ENCODE measurements at regions not wholly inside any gene's neighbourhood (a gene's known extent, or its start where the extent isn't known, plus 50 kb on each side); places are given as distances from the start of the nearest gene placed in this dataset.
"Not testable (repeated sequence)": the region's sequence is repeated elsewhere in the genome, so short reads cannot be mapped to it uniquely, and the experiment has no call there.

GRCh38 chr3:72033666-72034428 lies 248.9 kb upstream of the PROK2 start:
- no peak for DNase-seq (ENCODE audit: low read depth in 4 of 4, low spot score in 3 of 4)

GRCh38 chr3:72032441-72033135 lies 247.6 kb upstream of the PROK2 start:
- no peak for DNase-seq (ENCODE audit: low read depth in 4 of 4, low spot score in 3 of 4)

DNA sequence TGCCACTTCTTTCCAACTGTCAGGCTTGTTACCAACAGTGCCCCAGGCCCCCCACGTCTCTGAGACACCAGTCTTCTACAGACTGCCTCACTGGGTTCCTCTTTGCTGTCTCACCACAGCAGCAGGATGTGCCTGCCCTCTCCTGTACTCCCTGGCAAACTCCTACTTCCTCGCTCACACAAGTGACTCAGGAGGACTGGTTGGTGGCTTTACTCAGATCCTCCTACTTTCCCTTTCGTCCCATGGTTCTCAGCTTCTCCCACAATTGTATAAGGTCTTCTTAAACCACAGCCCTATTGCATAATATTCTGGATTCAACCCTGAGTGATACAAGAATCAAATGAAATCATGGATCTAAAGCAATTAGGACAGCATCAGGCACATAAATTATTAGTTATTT lies 246.6 kb upstream of the PROK2 start:
- DNase-seq (ENCODE audit: low read depth in 4 of 4, low spot score in 3 of 4): no peak

- not testable (repeated sequence) for DNase-seq (ENCODE audit: low read depth in 4 of 4, low spot score in 3 of 4)
Measured at GRCh38 chr3:72030296-72030695, 245.3 kb upstream of the PROK2 start.

- DNase-seq (ENCODE audit: low read depth in 4 of 4, low spot score in 3 of 4): not testable (repeated sequence)
Measured at GRCh38 chr3:72028726-72029125, 243.8 kb upstream of the PROK2 start.

DNA sequence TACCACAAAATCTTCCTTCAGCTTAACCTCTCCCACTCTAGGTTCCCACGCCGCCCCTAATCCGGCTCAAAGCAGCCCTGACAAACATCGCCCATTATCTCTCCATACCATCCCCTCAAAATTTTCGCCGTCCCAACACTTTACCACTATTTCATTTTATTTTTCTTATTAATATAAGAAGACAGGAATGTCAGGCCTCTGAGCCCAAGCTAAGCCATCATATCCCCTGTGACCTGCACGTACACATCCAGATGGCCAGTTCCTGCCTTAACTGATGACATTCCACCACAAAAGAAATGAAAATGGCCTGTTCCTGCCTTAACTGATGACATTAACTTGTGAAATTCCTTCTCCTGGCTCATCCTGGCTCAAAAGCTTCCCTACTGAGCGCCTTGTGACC lies 243.4 kb upstream of the PROK2 start:
- not testable (repeated sequence) for DNase-seq (ENCODE audit: low read depth in 4 of 4, low spot score in 3 of 4)

DNA sequence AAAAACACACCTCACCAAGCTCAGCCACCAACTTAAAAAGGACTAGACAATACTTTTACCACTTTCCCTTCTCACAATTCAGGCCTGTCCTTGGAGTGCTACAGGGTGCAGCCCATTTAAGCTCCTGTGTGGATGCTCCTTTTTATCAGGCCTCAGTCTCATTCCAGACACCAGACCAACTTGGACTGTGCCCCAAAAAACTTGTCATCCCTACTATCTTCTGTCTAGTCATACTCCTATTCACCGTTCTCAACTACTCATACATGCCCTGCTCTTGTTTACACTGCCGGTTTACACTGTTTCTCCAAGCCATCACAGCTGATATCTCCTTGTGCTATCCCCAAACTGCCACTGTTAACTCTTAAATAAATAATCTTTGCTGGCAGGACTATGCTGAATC lies 242.8 kb upstream of the PROK2 start:
- DNase-seq (ENCODE audit: low read depth in 4 of 4, low spot score in 3 of 4): not testable (repeated sequence)

DNA sequence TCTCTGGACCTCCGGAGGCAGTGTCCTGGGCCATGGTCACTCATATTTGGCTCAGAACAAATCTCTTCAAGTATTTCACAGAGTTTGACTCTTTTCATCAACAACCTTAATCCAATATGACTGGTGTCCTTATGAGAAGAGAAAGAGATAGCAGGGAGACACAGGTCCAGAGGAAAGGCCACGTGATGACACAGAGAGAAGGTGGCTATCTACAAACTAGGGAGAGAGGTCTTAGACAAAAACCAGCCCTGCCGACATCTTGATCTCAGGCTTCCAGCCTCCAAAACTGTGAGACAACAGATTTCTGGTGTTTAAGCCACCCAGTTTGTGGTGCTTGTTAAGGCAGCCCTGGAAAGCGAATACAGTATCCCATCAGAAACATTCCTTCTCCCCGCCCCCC lies 237.1 kb upstream of the PROK2 start:
- no peak for DNase-seq (ENCODE audit: low read depth in 4 of 4, low spot score in 3 of 4)

DNA sequence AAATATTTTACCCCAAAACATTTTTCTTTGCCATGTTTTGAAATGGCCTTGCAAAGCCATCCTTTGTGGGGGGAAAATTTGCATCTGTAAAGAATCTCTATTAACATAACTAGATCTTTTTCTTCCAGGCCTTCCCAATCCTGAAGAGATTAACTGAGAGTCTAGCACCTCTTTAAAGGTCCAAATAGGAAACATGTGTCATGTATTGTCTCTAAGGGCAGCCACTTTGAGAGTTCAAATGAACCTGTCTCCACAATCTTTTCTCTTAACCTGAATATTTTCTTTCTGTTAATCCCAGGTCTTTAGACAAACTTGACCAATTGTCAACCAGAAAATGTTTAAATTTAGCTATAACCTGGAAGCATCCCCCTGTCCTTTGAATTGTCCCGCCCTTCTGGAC lies 236.6 kb upstream of the PROK2 start:
- no peak for DNase-seq (ENCODE audit: low read depth in 4 of 4, low spot score in 3 of 4)

DNA sequence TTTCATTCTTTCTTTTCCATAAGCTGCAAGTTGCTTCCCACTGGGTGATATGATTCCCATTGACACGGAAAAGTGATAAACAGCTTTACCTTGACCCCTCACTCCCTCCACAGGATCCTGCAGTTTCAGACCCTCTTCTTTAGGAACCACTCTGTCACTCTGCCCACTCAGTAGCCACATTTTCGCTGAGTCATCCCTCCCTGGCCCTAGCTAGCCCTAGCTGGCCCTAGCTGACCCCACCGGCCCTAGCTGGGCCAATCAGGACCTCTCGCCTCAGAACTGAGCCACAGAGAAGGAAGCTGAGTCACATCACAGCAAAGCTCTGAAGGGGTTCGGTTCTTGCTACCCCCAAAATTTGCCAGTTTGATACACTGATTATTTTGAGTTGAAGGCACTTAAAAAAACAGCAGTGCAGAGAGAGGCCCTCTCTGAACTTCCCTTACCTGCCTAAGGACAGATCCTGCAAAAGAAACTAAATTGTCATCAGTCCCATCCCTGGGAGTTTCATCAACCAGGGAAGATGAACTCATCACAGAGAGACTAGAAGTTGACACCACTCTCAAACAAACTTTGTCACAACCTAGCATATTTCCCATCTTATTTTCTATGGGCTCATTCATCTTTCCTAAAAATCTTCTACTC lies 233.5 kb upstream of the PROK2 start:
- DNase-seq (ENCODE audit: low read depth in 4 of 4, low spot score in 3 of 4): no peak

DNA sequence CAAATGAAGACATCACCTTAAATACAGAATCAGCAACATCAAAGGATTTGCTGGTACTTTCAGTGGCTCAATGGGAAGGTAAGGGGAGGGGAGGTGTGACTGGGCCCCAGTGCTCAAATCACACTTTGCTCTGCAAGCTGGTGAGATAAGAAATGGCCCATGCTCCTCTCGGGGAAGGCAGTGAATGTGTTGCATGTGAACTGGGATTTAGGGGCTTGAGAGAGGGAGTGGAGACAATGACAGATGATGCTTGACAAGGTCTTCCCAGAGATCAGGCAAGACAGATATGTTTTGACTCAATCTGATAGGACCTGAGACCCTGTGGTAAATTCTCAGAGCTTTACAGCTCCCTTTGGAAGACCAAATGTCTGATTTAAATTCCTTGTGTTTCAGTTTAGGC lies 233.0 kb upstream of the PROK2 start:
- DNase-seq (ENCODE audit: low read depth in 4 of 4, low spot score in 3 of 4): no peak

DNA sequence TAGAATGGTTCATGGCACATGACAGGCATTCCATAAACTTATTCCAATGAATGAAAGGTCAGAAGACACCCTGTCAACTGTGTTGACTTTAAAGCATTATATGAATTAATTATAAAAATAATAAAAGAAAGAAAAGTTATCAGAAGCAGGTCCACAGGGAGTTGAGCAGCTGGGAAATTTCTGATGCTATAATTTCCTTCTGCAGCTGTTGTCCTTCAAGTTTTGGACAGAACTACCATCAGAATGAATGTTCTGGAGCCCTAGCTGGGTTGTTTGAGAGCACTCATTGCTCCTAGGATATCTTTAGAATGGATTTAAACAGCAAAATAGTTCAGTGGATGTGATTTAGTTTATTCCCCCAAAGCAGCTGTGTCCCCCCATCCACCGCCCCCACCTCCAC lies 232.4 kb upstream of the PROK2 start:
- DNase-seq (ENCODE audit: low read depth in 4 of 4, low spot score in 3 of 4): peak in 1 of 4 donors; percentile 14

DNA sequence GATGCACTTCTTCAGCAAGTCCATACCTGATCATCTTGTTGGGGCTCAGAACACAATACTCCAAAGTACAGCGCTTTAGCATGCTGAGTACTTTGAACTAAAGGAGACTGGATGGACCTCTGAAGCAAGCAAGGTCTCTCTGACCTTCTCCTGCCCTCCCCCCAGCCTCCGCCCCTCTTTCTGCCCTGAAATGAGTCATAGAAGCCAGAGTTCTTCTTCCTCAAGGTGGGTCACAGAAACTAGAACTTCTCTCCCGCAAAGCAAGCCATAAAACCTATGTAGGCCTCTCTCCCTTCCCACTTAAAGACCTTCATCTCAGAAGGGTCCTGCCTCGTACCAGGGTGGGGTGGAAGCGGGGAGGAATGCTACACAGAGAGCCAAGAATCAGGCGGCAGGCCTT lies 230.5 kb upstream of the PROK2 start:
- DNase-seq (ENCODE audit: low read depth in 4 of 4, low spot score in 3 of 4): no peak

DNA sequence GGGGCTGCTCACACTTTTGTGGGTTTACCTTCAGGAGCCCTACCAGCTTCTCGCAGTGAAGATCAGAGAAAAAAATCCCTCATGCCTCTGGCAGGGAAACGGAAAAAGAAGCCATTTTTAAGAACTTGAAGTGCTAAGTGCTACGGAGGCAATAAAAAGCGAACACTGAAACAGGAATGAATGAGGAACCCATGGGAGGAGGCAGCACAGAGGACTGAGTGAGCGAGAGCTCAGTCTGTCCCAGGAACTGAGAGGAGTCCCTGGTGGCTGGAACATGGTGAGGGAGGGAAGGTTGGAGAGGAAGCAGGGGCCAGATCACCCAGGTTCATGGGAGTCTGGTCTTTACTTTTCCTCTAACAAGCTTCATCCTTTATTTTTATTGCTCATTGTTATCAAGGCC lies 228.1 kb upstream of the PROK2 start:
- no peak for DNase-seq (ENCODE audit: low read depth in 4 of 4, low spot score in 3 of 4)

DNA sequence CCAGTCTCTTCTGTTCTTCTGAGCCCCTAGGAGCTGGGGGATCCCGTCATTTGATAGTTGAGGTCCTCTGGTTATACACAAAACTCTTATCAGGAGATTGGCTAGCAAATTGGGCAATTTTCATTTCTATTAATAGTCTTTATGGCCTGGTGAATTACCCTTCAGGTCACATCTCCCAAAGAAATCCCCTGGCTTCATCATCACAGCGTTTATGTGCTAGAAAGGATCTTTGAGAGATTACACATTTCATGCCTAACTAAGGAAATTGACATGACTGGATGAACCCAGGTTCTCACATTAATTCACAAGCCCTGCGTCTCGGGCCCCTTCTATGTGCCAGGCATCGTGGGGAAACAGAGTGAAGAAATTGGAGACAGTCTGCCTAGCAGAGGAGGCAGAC lies 227.4 kb upstream of the PROK2 start:
- DNase-seq (ENCODE audit: low read depth in 4 of 4, low spot score in 3 of 4): no peak

DNA sequence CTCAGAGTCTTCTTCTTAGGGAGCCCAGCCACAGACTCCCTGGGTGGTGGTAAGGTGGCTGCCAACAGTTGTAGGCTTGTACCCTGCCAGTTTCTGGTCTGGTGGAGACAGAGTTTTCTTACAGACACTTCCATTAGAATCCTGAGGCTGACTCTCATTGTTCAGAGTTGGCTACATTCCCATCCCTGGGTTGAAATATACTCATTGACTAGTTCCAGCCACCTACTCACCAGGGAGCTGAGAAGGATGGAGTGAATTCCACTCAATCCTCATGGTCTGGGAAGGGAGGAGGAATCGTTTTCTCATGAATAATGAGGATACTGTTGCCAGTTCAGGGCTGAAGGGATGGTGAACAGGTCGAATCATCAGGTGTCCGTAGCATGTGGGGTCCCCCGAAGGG lies 226.5 kb upstream of the PROK2 start:
- no peak for DNase-seq (ENCODE audit: low read depth in 4 of 4, low spot score in 3 of 4)

DNA sequence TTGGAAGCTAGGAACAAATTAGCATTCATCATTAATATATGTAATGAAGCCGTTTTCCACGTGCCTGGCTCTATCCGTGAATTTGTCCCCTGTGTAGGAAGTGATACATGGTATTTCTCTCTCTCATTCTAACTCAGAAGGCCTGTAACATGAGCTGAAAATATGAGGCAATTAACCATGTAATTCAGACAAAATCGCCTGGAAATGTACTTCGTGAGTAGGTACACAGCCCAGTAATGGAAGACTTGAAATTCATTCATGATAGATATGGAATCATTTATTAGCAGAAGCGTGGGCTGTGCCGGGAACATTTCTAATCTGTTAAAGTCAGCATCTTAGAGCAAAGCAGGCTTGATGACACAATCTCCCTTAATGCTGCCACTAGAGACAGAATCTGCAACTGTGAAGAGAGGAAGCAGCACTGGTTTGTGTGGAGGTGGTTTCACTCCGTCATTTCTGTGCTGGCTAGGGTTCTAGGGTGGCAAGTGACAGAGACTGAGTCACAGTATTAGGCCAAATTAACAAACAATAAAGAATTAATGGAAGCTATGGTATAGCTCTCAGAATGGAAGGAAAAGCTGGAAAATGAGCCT lies 225.0 kb upstream of the PROK2 start:
- no peak for DNase-seq (ENCODE audit: low read depth in 4 of 4, low spot score in 3 of 4)

DNA sequence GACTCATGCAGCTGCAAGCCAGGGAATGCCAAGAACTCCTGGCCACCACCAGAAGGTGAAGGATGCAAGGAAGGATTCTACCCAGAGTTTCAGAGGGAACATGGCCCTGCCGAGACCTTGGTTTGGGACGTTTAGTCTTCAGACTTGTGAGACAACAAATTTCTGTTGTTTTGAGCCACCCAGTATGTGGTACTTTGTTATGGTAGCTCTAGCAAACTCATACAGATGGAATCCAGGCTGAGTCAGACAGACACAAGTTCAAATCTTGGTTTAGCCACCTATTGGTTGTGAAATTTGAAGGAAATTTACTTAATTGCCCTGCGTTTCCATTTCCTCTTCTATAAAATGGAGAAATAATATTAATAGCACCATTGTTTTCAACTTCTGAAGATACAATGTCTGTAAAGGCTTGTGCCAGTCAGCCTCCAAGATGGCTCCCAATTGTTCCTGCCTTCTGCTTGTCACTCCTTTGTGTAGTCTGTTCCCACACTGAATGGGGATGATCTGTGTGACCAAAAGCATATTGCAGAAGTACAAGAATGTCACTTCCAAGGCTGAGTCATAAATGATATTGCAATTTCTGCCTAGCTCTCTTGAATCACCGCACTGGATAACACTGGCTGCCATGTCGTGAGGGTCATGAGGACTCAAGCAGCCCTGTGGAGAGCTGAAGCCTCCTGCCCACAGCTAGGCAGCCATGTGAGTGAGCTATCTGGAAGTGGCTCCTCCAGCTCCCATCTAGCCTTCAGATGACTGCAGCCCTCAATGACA lies 223.5 kb upstream of the PROK2 start:
- no peak for DNase-seq (ENCODE audit: low read depth in 4 of 4, low spot score in 3 of 4)

GRCh38 chr3:72006631-72007556 lies 221.9 kb upstream of the PROK2 start:
- DNase-seq (ENCODE audit: low read depth in 4 of 4, low spot score in 3 of 4): no peak

Measured in left renal pelvis (tissue), 4 donors.